NCI-H1105 treated with DMSO at 0.1 percent for 48 hours (cell line): ENCODE measurements at regions not wholly inside any gene's neighbourhood (a gene's known extent, or its start where the extent isn't known, plus 50 kb on each side); places are given as distances from the start of the nearest gene placed in this dataset.

Experiments
- DNase-seq: peaks from one replicate; lab custom pipeline; 2025; lab: John Stamatoyannopoulos, UW

GRCh38 chr2:158732573-158733429 lies 62.3 kb upstream of the DAPL1 start:
- no peak for DNase-seq

DNA sequence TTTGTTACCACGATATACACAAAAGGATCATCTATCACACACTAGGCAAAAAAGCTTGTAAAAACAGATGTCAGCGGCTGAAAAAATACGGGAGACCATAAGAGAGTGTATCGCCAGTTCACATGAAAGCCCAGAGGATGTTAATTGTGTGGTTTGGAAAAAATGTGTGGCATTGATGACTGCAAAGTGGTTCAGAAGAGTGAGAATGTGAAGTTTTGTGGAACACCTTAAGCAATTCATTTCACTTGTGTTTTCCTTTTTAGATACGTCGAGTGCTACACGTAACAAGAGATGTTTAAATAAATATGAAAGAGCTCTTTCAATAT lies 61.7 kb upstream of the DAPL1 start:
- DNase-seq, result no peak

DNA sequence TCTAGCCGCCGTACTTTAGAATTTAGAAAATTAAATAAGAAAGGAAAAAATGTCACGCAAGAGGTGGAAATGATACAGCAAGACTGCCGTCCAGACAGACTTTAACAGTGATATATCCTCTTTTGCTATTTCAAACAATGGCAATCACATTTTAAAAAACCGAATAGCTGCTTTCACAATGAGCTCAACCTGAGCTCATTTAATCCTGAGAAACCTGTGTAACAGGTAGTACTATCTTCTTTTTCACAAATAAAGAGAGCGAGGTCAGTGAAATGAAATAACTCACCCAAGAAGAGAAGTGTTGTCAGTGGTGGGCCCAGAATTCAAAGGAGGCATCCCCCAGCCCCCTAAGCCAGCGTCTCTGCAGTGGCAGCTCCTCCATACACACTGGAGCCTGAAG lies 60.7 kb upstream of the DAPL1 start:
- no peak for DNase-seq

DNA sequence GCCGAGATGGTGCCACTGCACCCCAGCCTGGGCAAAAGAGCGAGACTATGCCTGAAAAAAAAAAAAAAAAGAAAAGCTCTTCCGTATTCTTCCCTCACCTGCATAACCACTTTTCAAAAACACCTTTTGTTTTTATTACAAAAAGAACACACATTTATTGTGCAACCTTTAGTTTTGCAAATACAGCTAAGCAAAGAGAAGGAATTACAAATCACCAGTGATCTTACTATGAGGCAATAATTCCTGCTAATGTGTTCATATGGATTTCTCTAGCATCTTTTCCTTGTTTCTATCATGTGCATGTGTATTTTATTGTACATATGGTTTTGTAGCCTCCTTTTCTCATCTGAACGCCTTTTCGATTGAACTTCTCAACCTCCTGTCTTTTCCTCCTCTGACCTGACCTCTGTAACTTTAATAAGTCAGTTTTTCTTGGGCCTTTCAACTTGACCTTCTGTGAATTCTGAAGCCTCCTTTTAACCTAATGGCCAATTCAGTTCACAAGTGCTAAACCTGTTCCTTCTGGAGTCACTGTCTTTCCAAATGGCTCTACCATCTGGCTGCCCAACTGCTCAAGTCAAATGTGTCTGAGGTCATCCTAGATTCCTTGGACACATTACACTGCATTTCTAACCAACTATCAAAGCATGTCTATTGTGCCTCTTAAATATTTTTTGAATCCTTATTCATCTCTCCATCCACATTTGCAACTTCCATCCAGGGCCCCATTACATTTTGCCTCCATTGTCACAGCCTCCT lies 59.1 kb upstream of the DAPL1 start:
- no peak for DNase-seq

- no peak for DNase-seq
Measured at GRCh38 chr2:158738363-158738762, 56.8 kb upstream of the DAPL1 start.

DNA sequence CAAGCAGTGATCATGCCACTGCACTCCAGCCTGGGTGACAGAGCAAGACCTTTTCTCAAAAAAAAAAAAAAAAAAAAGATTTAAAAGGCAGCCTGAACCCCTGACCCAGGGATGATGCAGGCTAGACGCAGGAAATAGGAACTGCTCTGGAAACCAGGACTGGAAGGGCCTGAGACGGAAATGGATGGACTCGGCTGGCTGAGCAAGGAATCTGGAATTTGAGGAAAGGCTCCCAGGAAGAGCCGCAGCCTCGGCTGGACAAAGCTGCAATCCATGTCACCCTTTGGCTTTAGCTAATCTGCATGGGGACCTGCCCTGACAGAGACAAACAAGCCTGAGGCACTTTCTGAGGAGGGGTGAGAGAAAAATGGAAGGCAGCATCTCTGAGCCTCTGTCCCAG lies 55.0 kb upstream of the DAPL1 start:
- no peak for DNase-seq

GRCh38 chr2:158740621-158741020 lies 54.5 kb upstream of the DAPL1 start:
- DNase-seq, result no peak

DNA sequence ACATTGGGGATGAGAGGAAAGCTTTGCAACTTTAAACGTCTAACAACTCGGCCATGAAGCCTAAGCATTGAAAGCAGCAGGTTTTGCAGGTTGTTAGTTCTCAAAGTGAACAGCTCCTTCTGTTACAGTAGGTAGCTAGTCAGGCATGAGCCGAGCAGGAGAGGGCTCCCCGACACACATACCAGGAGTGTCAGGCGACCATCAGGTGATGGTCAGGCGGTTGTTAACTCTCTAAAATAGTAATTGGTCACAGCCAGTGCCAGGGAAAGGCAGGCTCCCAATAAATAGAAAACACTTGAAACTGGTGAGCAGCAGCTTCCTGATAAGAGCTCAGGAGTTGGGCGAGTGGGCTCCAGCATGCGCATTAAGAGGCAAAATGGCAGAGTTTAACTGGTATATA lies 53.5 kb upstream of the DAPL1 start:
- DNase-seq, result no peak

GRCh38 chr2:158742536-158742935 lies 52.6 kb upstream of the DAPL1 start:
- DNase-seq, result no peak

DNA sequence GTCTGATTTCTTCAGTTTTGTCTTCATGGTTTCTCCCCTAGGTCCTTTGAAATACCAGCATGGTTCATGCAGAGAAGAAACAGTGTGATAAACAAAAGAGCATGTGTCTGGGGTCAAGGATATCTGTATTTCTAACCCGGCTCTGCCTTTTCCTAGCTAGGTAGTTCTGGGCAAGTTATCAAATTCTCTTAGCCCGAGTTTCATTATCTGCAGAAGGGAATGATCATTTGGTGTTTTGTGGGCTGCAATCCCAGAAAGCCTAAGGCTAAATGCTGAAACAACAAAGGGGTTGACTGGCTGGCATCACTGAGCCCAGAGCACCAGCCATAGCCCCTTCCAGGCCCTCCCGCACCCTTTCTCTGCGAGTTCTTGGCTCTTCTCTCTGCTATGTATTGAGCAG lies 51.7 kb upstream of the DAPL1 start:
- DNase-seq, result no peak

- DNase-seq, result no peak
Measured at GRCh38 chr2:158743879-158744278, 51.2 kb upstream of the DAPL1 start.

DNA sequence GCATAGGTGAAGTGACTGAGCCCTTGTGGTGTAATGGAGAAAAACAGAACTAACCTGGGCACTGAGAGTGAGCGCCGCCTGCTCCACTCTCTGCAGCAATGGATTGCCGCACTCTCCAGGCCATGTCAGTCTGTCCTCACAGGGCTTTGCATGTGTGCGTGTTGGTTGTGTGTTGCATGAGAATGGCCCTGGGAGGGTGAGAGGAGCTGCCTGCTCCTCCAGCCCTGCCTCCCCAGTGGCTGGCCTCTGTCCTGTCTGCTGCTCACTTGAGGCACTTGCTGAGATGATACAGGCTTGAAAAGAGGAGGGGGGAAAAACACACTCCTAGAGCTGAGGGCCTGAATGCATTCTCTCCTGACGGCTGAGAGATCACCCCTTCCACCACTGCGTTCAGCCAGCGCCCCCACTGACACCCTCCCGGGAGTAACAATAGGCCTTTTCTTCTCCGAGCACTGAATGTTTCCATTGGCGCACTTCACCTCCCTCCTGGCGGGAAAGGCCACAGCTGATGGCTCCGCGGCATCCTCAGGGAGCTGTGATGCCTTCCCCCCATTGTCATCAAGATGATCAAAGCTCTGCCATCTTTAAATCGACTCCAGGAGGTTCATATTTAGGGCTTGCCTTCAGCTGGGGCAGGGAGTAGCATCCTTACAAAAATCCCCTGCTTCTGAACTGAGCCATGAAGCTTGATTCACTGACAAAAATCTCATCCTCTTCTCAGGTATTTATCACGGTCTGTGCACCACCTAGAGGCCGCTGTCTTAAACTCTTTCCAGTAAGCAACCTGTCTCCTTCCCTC lies 49.9 kb upstream of the DAPL1 start:
- peak; percentile 35 for DNase-seq
